BLaER1 treated with 17β-estradiol and CSF1 and Interleukin-3, amounts not matched to agents 10 nM and 100 nM (cell line): ENCODE measurements at regions not wholly inside any gene's neighbourhood (a gene's known extent, or its start where the extent isn't known, plus 50 kb on each side); places are given as distances from the start of the nearest gene placed in this dataset.
"Not testable (repeated sequence)": the region's sequence is repeated elsewhere in the genome, so short reads cannot be mapped to it uniquely, and the experiment has no call there.

Experiments used
- H3K27ac ChIP-seq, 11 experiments: shearing (Covaris generic); formaldehyde crosslinking; 2 replicates each; pipeline ENCODE4 v1.8.1; 2022
- H3K27me3 ChIP-seq, 11 experiments: shearing (Covaris generic); formaldehyde crosslinking; 2 replicates each; pipeline ENCODE4 v1.8.1; 2022
- H3K36me3 ChIP-seq, 11 experiments: shearing (Covaris generic); formaldehyde crosslinking; 2 replicates each; pipeline ENCODE4 v1.8.1; 2022
- H3K4me1 ChIP-seq, 10 experiments: shearing (Covaris generic); formaldehyde crosslinking; 2 replicates each; pipeline ENCODE4 v1.8.1; 2022
- H3K4me2 ChIP-seq, 11 experiments: shearing (Covaris generic); formaldehyde crosslinking; 2 replicates each; pipeline ENCODE4 v1.8.1; 2022
- H3K4me3 ChIP-seq, 10 experiments: shearing (Covaris generic); formaldehyde crosslinking; 2 replicates each; pipeline ENCODE4 v1.8.1; 2022
- H3K9ac ChIP-seq, 11 experiments: shearing (Covaris generic); formaldehyde crosslinking; 2 replicates each; pipeline ENCODE4 v1.8.1; 2022
- H3K9me3 ChIP-seq, 11 experiments: shearing (Covaris generic); formaldehyde crosslinking; replicated peaks in 1 of 11; 2 replicates each; pipeline ENCODE4 v1.8.1; 2022
- H4K20me1 ChIP-seq, 11 experiments: shearing (Covaris generic); formaldehyde crosslinking; 2 replicates each; pipeline ENCODE4 v1.8.1; 2022
- Cebpa-rat ChIP-seq, 11 experiments: shearing (Covaris generic); IDR thresholded peaks; 2 replicates each; pipeline ENCODE4 v1.8.1; 2022

DNA sequence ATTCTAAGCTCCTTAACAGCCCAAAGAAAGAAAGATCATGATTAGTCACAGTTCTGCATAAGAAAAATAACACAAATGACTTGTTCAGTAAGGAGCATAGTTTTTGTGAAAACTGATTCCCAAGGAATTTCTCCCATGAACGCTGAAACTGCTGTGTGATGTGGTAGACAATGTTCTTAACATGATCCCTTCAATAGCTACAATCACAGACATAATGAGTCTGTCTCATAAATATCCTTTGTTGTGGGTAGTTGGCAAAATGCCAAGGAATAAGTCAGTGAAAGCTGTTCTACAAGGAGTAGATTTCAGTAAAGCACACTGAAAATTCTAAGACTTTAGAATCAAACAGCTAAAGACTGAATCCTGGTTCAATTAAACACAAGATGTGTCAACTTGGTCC lies 404.8 kb downstream of the HLX start:
- peaks cover 0 to 13% (median 5%) of the 10 kb centered on the region in 10 experiments; a peak in 14 of 20 replicates for H3K4me1 ChIP-seq
- H3K4me3 ChIP-seq = no peak overlapping the region
- no peaks in the 10 kb centered on the region for H3K36me3 ChIP-seq
- no peak overlapping the region for H3K9ac ChIP-seq
- no peak overlapping the region for H3K4me2 ChIP-seq
- no peaks in the 10 kb centered on the region for H3K27me3 ChIP-seq
- peaks cover 0 to 7% (median 4%) of the 10 kb centered on the region in 11 experiments; a peak in 11 of 22 replicates for H3K9me3 ChIP-seq
- H4K20me1 ChIP-seq = no peaks in the 10 kb centered on the region
- no peak overlapping the region for H3K27ac ChIP-seq
- no peak for TF ChIP-seq Cebpa-rat (IDR thresholded peaks at IDR 0.05)

DNA sequence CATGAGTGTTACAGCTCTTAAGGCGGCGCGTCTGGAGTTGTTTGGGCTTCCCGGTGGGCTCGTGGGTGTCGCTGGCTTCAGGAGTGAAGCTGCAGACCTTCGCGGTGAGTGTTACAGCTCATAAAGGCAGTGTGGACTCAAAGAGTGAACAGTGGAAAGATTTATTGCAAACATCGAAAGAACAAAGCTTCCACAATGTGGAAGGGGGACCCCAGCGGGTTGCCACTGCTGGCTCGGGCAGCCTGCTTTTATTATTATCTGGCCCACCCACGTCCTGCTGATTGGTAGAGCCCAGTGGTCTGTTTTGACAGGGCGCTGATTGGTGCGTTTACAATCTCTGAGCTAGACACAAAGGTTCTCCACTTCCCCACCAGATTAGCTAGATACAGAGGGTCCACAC lies 405.7 kb downstream of the HLX start:
- not testable (repeated sequence) for H3K27ac ChIP-seq, H3K27me3 ChIP-seq, H3K4me2 ChIP-seq, H4K20me1 ChIP-seq, H3K4me3 ChIP-seq, H3K9me3 ChIP-seq, H3K36me3 ChIP-seq, H3K9ac ChIP-seq, H3K4me1 ChIP-seq

GRCh38 chr1:221285458-221286210 lies 406.4 kb downstream of the HLX start:
- not testable (repeated sequence) for H3K9ac ChIP-seq, H3K4me2 ChIP-seq, H3K27ac ChIP-seq, H4K20me1 ChIP-seq, H3K36me3 ChIP-seq, H3K27me3 ChIP-seq, H3K4me3 ChIP-seq, H3K9me3 ChIP-seq, H3K4me1 ChIP-seq

GRCh38 chr1:221286399-221286798 lies 407.2 kb downstream of the HLX start:
- TF ChIP-seq Cebpa-rat (IDR thresholded peaks at IDR 0.05) = no peak
- no peak overlapping the region for H3K4me2 ChIP-seq

GRCh38 chr1:221289103-221289502 lies 409.9 kb downstream of the HLX start:
- no peak overlapping the region for H3K27ac ChIP-seq
- H3K36me3 ChIP-seq = no peaks in the 10 kb centered on the region
- no peaks in the 10 kb centered on the region for H3K27me3 ChIP-seq
- H3K9me3 ChIP-seq = no peaks in the 10 kb centered on the region; a peak in 1 of 22 replicates
- H3K9ac ChIP-seq = no peak overlapping the region
- no peak overlapping the region for H3K4me2 ChIP-seq
- no peak for TF ChIP-seq Cebpa-rat (IDR thresholded peaks at IDR 0.05)
- no peaks in the 10 kb centered on the region for H4K20me1 ChIP-seq
- H3K4me3 ChIP-seq = no peak overlapping the region
- no peaks in the 10 kb centered on the region for H3K4me1 ChIP-seq

More at GRCh38 chr1:221286399-221286798, 407.2 kb downstream of the HLX start:
- Histone ChIP-seq H3K9ac (no peak overlapping the region), H3K4me1 (no peaks in the 10 kb centered on the region), H3K27me3 (no peaks in the 10 kb centered on the region), H3K27ac (no peak overlapping the region), H4K20me1 (no peaks in the 10 kb centered on the region), H3K9me3 (peaks cover 0 to 5% (median 3%) of the 10 kb centered on the region in 11 experiments; a peak in 11 of 22 replicates), H3K4me3 (no peak overlapping the region), H3K36me3 (no peaks in the 10 kb centered on the region)

- Histone ChIP-seq H3K4me2 (no peak overlapping the region), H3K27ac (no peak overlapping the region), H3K36me3 (no peaks in the 10 kb centered on the region), H3K4me1 (no peaks in the 10 kb centered on the region), H3K9me3 (no peaks in the 10 kb centered on the region; a peak in 1 of 22 replicates), H3K27me3 (no peaks in the 10 kb centered on the region), H4K20me1 (no peaks in the 10 kb centered on the region), H3K4me3 (no peak overlapping the region), H3K9ac (no peak overlapping the region)
- no peak for TF ChIP-seq Cebpa-rat (IDR thresholded peaks at IDR 0.05)
Measured at GRCh38 chr1:221290669-221291068, 411.4 kb downstream of the HLX start.

GRCh38 chr1:221291113-221291512 lies 411.9 kb downstream of the HLX start:
- Histone ChIP-seq H3K9ac (no peak overlapping the region), H3K4me3 (no peak overlapping the region), H3K27ac (no peak overlapping the region), H4K20me1 (no peaks in the 10 kb centered on the region), H3K9me3 (no peaks in the 10 kb centered on the region), H3K4me2 (no peak overlapping the region), H3K4me1 (no peaks in the 10 kb centered on the region), H3K27me3 (no peaks in the 10 kb centered on the region), H3K36me3 (no peaks in the 10 kb centered on the region)
- no peak for TF ChIP-seq Cebpa-rat (IDR thresholded peaks at IDR 0.05)

GRCh38 chr1:221292652-221293051 lies 413.4 kb downstream of the HLX start:
- Histone ChIP-seq H3K36me3 (no peaks in the 10 kb centered on the region), H3K9ac (no peak overlapping the region), H3K27me3 (no peaks in the 10 kb centered on the region), H3K4me1 (no peaks in the 10 kb centered on the region), H4K20me1 (no peaks in the 10 kb centered on the region), H3K4me3 (no peak overlapping the region), H3K4me2 (no peak overlapping the region), H3K9me3 (no peaks in the 10 kb centered on the region), H3K27ac (no peak overlapping the region)
- TF ChIP-seq Cebpa-rat (IDR thresholded peaks at IDR 0.05) = no peak

GRCh38 chr1:221294242-221294641 lies 415.0 kb downstream of the HLX start:
- H4K20me1 ChIP-seq = no peaks in the 10 kb centered on the region
- H3K4me1 ChIP-seq = no peaks in the 10 kb centered on the region
- TF ChIP-seq Cebpa-rat (IDR thresholded peaks at IDR 0.05) = no peak
- H3K4me2 ChIP-seq = no peak overlapping the region
- no peaks in the 10 kb centered on the region for H3K27me3 ChIP-seq
- H3K36me3 ChIP-seq = no peaks in the 10 kb centered on the region
- no peaks in the 10 kb centered on the region for H3K9me3 ChIP-seq
- no peak overlapping the region for H3K4me3 ChIP-seq
- no peak overlapping the region for H3K27ac ChIP-seq
- no peak overlapping the region for H3K9ac ChIP-seq

- no peak for TF ChIP-seq Cebpa-rat (IDR thresholded peaks at IDR 0.05)
- Histone ChIP-seq H3K36me3 (no peaks in the 10 kb centered on the region), H3K9ac (no peak overlapping the region), H3K27me3 (no peaks in the 10 kb centered on the region), H3K4me3 (no peak overlapping the region), H3K4me2 (no peak overlapping the region), H3K4me1 (no peaks in the 10 kb centered on the region), H3K9me3 (peaks cover 0 to 9% (median 0%) of the 10 kb centered on the region in 11 experiments; a peak in 2 of 22 replicates), H3K27ac (no peak overlapping the region), H4K20me1 (no peaks in the 10 kb centered on the region)
Measured at GRCh38 chr1:221302357-221302756, 423.1 kb downstream of the HLX start.
